Stomach (tissue), 4 donors: ENCODE measurements at regions not wholly inside any gene's neighbourhood (a gene's known extent, or its start where the extent isn't known, plus 50 kb on each side); places are given as distances from the start of the nearest gene placed in this dataset.

Experiments
- CTCF ChIP-seq, 7 experiments: fragments of 450-650 bp in 4 of 7; fragments of 200-600 bp in 3 of 7; sonication (generic) in 3 of 7; IDR thresholded peaks; one replicate each; pipeline ENCODE4 v1.5.1; 2016 to 2019; ENCODE audit warnings: antibody characterized with exemption in 7 of 7, control low read depth in 2 of 7, mild to moderate bottlenecking in 1 of 7
- EP300 ChIP-seq: sonication (generic); formaldehyde crosslinking; IDR thresholded peaks from one replicate; pipeline ENCODE4 v1.6.1; 2017; ENCODE audit warnings: antibody characterized with exemption
- POLR2A ChIP-seq, 4 donors: fragments of 450-650 bp; IDR thresholded peaks; one replicate each; pipeline ENCODE4 v1.6.1; 2016; ENCODE audit warnings: antibody characterized with exemption in 4 of 4, control low read depth in 2 of 4, mild to moderate bottlenecking in 1 of 4, moderate library complexity in 1 of 4
- POLR2AphosphoS5 ChIP-seq, 3 donors: sonication (generic); formaldehyde crosslinking; IDR thresholded peaks; one replicate each; pipeline ENCODE4 v1.6.1; 2016; ENCODE audit warnings: antibody characterized with exemption in 3 of 3

- TF ChIP-seq CTCF (IDR thresholded peaks at IDR 0.05) (no peak), POLR2A (IDR thresholded peaks at IDR 0.05) (no peak), EP300 (no peak), POLR2AphosphoS5 (IDR thresholded peaks at IDR 0.05) (no peak)
Observed at GRCh38 chr1:90564164-90564563, 152.9 kb downstream of the BARHL2 start.
